NCI-H2196 treated with DMSO at 0.1 percent for 48 hours (cell line): ENCODE measurements at regions not wholly inside any gene's neighbourhood (a gene's known extent, or its start where the extent isn't known, plus 50 kb on each side); places are given as distances from the start of the nearest gene placed in this dataset.

Experiments used
- DNase-seq: peaks from one replicate; lab custom pipeline; 2025; ENCODE audit not compliant: unreplicated experiment; lab: John Stamatoyannopoulos, UW

GRCh38 chr6:140105857-140106256 is 731.4 kb upstream of the CITED2 start:
- DNase-seq = no peak

- no peak for DNase-seq
These were observed 730.8 kb upstream of the CITED2 start for GRCh38 chr6:140105241-140105640.

- DNase-seq = no peak
These were observed 727.4 kb upstream of the CITED2 start for GRCh38 chr6:140101818-140102217.

GRCh38 chr6:140101367-140101766 is 726.9 kb upstream of the CITED2 start:
- no peak for DNase-seq

- no peak for DNase-seq
These were observed 721.1 kb upstream of the CITED2 start for GRCh38 chr6:140095532-140095931.

- no peak for DNase-seq
These were observed 717.4 kb upstream of the CITED2 start for GRCh38 chr6:140091895-140092294.

GRCh38 chr6:140090871-140091270 is 716.4 kb upstream of the CITED2 start:
- no peak for DNase-seq

GRCh38 chr6:140083375-140083774 is 708.9 kb upstream of the CITED2 start:
- no peak for DNase-seq

GRCh38 chr6:140082867-140083297 is 708.4 kb upstream of the CITED2 start:
- no peak for DNase-seq

- no peak for DNase-seq
These were observed 704.9 kb upstream of the CITED2 start for GRCh38 chr6:140079328-140079727.

GRCh38 chr6:140078561-140079125 is 704.2 kb upstream of the CITED2 start:
- DNase-seq = no peak

- DNase-seq = no peak
These were observed 703.5 kb upstream of the CITED2 start for GRCh38 chr6:140077827-140078560.

GRCh38 chr6:140076105-140076504 is 701.7 kb upstream of the CITED2 start:
- no peak for DNase-seq

GRCh38 chr6:140073456-140073855 is 699.0 kb upstream of the CITED2 start:
- DNase-seq = no peak

- no peak for DNase-seq
These were observed 697.2 kb upstream of the CITED2 start for GRCh38 chr6:140071601-140072062.

GRCh38 chr6:140070846-140071473 is 696.5 kb upstream of the CITED2 start:
- no peak for DNase-seq

- no peak for DNase-seq
These were observed 695.1 kb upstream of the CITED2 start for GRCh38 chr6:140069576-140069975.

GRCh38 chr6:140068801-140069200 is 694.4 kb upstream of the CITED2 start:
- no peak for DNase-seq

GRCh38 chr6:140064366-140064765 is 689.9 kb upstream of the CITED2 start:
- DNase-seq = no peak

GRCh38 chr6:140063021-140063399 is 688.6 kb upstream of the CITED2 start:
- DNase-seq = no peak

GRCh38 chr6:140062043-140063020 is 687.9 kb upstream of the CITED2 start:
- DNase-seq = no peak
